SU-DHL-6 (cell line): ENCODE measurements at regions not wholly inside any gene's neighbourhood (a gene's known extent, or its start where the extent isn't known, plus 50 kb on each side); places are given as distances from the start of the nearest gene placed in this dataset.

Experiments used
- H2AFZ ChIP-seq: fragments of 200-600 bp; sonication (generic); 2 replicates; pipeline ENCODE4 v1.6.1; 2014; ENCODE audit warnings: low read depth, mild to moderate bottlenecking, moderate library complexity, mixed read lengths, antibody characterized with exemption, low read length; ENCODE audit not compliant: severe bottlenecking
- H3F3A ChIP-seq: fragments of 200-600 bp; shearing (Covaris generic); 2 replicates; pipeline ENCODE4 v1.6.0; 2016; ENCODE audit warnings: antibody characterized with exemption, mild to moderate bottlenecking; ENCODE audit not compliant: insufficient read depth
- H3K27ac ChIP-seq: fragments of 200-600 bp; sonication (generic); 2 replicates; pipeline ENCODE4 v1.5.1; 2016; ENCODE audit warnings: low read depth, mild to moderate bottlenecking, low read length, moderate library complexity, mixed read lengths
- H3K27me3 ChIP-seq: fragments of 200-600 bp; sonication (generic), shearing (Covaris generic); 2 replicates; pipeline ENCODE4 v1.6.0; 2014; ENCODE audit warnings: mild to moderate bottlenecking, low read length
- H3K36me3 ChIP-seq: fragments of 200-600 bp; sonication (generic); 2 replicates; pipeline ENCODE4 v1.6.1; 2014; ENCODE audit warnings: mild to moderate bottlenecking, low read length, mixed read lengths
- H3K4me2 ChIP-seq: fragments of 300-600, 200-600 bp; shearing (Covaris generic), sonication (generic); 2 replicates; pipeline ENCODE4 v1.6.0; 2014; ENCODE audit warnings: low read length, low read depth, mild to moderate bottlenecking; ENCODE audit not compliant: poor library complexity, severe bottlenecking
- H3K4me3 ChIP-seq: fragments of 200-600 bp; sonication (generic); 2 replicates; pipeline ENCODE4 v1.5.1; 2014; ENCODE audit warnings: antibody characterized with exemption, low read length, mild to moderate bottlenecking, mixed read lengths; ENCODE audit not compliant: insufficient read depth, poor library complexity, severe bottlenecking
- H3K79me2 ChIP-seq: fragments of 200-600 bp; sonication (generic); 2 replicates; pipeline ENCODE4 v1.6.1; 2014; ENCODE audit warnings: mild to moderate bottlenecking, low read length, moderate library complexity; ENCODE audit not compliant: insufficient read depth
- H3K9ac ChIP-seq: fragments of 200-600 bp; sonication (generic); 2 replicates; pipeline ENCODE4 v1.7.0; 2014; ENCODE audit warnings: mild to moderate bottlenecking, low read length
- H3K9me2 ChIP-seq: fragments of 200-600 bp; sonication (generic); replicated peaks from 2 replicates; pipeline ENCODE4 v1.6.1; 2014; ENCODE audit warnings: low read length; ENCODE audit not compliant: insufficient read depth
- H3K9me3 ChIP-seq: fragments of 200-600 bp; sonication (generic); 2 replicates; pipeline ENCODE4 v1.6.1; 2014; ENCODE audit warnings: low read length, mixed read lengths; ENCODE audit not compliant: insufficient read depth
- H4K20me1 ChIP-seq: fragments of 200-600 bp; sonication (generic); 2 replicates; pipeline ENCODE4 v1.6.1; 2014; ENCODE audit warnings: low read depth, mild to moderate bottlenecking, antibody characterized with exemption, low read length, moderate library complexity, mixed read lengths
- EZH2phosphoT487 ChIP-seq: fragments of 200-600 bp; sonication (generic), shearing (Covaris generic); conservative IDR thresholded peaks from 2 replicates; pipeline ENCODE4 v1.6.1; 2018; ENCODE audit warnings: mild to moderate bottlenecking, antibody characterized with exemption, low read length, moderate library complexity, mixed read lengths
- TF ChIP-seq, protein P1 (sequence below): fragments of 200-600 bp; sonication (generic); IDR thresholded peaks from one replicate; pipeline ENCODE4 v1.5.1; 2017; ENCODE audit warnings: antibody characterized with exemption, mild to moderate bottlenecking, low read length, moderate library complexity; ENCODE audit not compliant: insufficient read depth, poor library complexity, severe bottlenecking

DNA sequence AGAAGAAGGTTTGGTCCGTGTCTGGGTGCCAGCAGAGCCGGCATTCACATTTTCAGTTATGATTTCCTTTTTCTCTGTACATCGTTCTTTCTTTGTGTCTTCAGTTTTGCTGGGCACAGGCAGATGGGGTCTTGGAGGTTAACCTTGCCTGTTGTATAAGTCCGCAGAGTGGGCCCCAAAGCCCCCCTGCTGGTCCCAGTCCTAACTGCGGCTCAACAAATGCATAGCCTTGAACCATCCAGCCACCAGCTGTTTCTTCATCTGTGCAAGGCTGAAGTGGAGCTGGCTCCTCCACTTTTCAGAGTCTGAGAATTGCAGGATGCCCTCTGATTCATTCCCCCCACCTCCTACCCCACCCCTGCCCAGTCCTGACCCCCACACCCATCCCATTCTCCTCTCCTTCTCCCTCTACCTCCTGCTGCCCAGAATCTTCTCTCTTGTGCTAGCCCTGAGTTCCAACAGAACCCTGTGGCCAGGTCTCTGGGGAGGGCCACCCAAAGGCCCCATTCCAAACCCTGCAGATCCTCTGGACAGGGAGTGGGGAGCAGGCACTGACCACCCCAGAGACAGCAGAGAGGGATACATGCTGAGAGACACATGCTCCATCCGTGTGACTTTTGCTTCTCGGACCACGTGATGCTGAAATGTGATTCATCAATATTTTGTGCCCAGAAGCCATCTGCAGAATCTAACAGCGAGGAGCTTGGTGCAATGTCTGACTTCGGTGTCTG lies 386.5 kb upstream of the SULF2 start:
- Histone ChIP-seq H3K9ac (no peak overlapping the region), H3K27me3 (no peaks in the 10 kb centered on the region), H4K20me1 (no peaks in the 10 kb centered on the region), H3K36me3 (no peaks in the 10 kb centered on the region), H3K9me2 (no peaks in the 10 kb centered on the region), H3K27ac (no peak overlapping the region), H3F3A (no peaks in the 10 kb centered on the region), H3K9me3 (no peaks in the 10 kb centered on the region), H3K4me2 (no peak overlapping the region), H3K79me2 (no peaks in the 10 kb centered on the region), H3K4me3 (no peak overlapping the region), H2AFZ (no peak overlapping the region)
- no peak for TF ChIP-seq EZH2phosphoT487
- TF ChIP-seq, protein P1, sequence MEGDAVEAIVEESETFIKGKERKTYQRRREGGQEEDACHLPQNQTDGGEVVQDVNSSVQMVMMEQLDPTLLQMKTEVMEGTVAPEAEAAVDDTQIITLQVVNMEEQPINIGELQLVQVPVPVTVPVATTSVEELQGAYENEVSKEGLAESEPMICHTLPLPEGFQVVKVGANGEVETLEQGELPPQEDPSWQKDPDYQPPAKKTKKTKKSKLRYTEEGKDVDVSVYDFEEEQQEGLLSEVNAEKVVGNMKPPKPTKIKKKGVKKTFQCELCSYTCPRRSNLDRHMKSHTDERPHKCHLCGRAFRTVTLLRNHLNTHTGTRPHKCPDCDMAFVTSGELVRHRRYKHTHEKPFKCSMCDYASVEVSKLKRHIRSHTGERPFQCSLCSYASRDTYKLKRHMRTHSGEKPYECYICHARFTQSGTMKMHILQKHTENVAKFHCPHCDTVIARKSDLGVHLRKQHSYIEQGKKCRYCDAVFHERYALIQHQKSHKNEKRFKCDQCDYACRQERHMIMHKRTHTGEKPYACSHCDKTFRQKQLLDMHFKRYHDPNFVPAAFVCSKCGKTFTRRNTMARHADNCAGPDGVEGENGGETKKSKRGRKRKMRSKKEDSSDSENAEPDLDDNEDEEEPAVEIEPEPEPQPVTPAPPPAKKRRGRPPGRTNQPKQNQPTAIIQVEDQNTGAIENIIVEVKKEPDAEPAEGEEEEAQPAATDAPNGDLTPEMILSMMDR, result no peak

DNA sequence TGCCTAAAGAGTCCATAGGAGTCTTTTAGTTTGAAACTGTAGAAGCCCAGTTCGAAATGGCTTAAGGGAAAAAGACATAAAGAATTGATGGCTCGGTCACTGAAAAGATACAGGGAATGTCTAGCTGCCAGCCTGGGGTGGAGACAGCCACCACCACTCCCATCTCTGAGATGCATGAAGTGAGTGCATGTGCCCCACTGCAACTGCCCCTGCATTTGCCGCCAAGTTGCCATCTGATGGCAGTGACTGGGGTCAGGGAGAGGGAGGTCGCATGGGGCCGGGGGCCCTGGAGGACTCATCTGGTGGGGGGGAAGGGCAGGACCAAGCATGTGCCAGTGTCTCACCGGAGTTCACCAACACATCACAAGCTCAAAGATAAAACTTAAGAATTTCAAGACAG lies 385.8 kb upstream of the SULF2 start:
- Histone ChIP-seq H3K4me2 (no peak overlapping the region), H3K4me3 (no peak overlapping the region), H3K27ac (no peak overlapping the region), H3F3A (no peaks in the 10 kb centered on the region), H3K36me3 (no peaks in the 10 kb centered on the region), H4K20me1 (no peaks in the 10 kb centered on the region), H2AFZ (no peak overlapping the region), H3K9ac (no peak overlapping the region), H3K9me3 (no peaks in the 10 kb centered on the region), H3K79me2 (no peaks in the 10 kb centered on the region), H3K27me3 (no peaks in the 10 kb centered on the region), H3K9me2 (no peaks in the 10 kb centered on the region)
- TF ChIP-seq, protein P1, result no peak
- TF ChIP-seq EZH2phosphoT487, result no peak

GRCh38 chr20:48170625-48171024 lies 385.3 kb upstream of the SULF2 start:
- Histone ChIP-seq H3K9ac (no peak overlapping the region), H3K4me2 (no peak overlapping the region), H3K9me3 (no peaks in the 10 kb centered on the region), H3K27ac (no peak overlapping the region), H3K36me3 (no peaks in the 10 kb centered on the region), H3K4me3 (no peak overlapping the region), H3K27me3 (no peaks in the 10 kb centered on the region), H4K20me1 (no peaks in the 10 kb centered on the region), H3K79me2 (no peaks in the 10 kb centered on the region), H3F3A (no peaks in the 10 kb centered on the region), H3K9me2 (no peaks in the 10 kb centered on the region), H2AFZ (no peak overlapping the region)
- no peak for TF ChIP-seq EZH2phosphoT487
- TF ChIP-seq, protein P1, result no peak
